Suprapubic skin (tissue), 4 donors: ENCODE measurements at regions not wholly inside any gene's neighbourhood (a gene's known extent, or its start where the extent isn't known, plus 50 kb on each side); places are given as distances from the start of the nearest gene placed in this dataset.

Source experiments
- DNase-seq, 2 donors: peaks; one replicate each; pipeline ENCODE4 v3.0.0-alpha.2; 2019; ENCODE audit warnings: low spot score in 2 of 2
- H3K27ac ChIP-seq: fragments of 200-600 bp; sonication (generic); one replicate; pipeline ENCODE4 v1.5.1; 2019
- H3K27me3 ChIP-seq: fragments of 200-600 bp; sonication (generic); one replicate; pipeline ENCODE4 v1.5.1; 2019
- H3K36me3 ChIP-seq: fragments of 200-600 bp; sonication (generic); one replicate; pipeline ENCODE4 v1.5.1; 2019
- H3K4me1 ChIP-seq: fragments of 200-600 bp; sonication (generic); one replicate; pipeline ENCODE4 v1.5.1; 2019
- H3K4me3 ChIP-seq: fragments of 200-600 bp; sonication (generic); one replicate; pipeline ENCODE4 v1.5.1; 2019; ENCODE audit warnings: mild to moderate bottlenecking
- H3K9me3 ChIP-seq: fragments of 200-600 bp; sonication (generic); one replicate; pipeline ENCODE4 v1.5.1; 2019
- EP300 ChIP-seq: sonication (generic); formaldehyde crosslinking; IDR thresholded peaks from one replicate; pipeline ENCODE4 v1.6.1; 2017; ENCODE audit warnings: antibody characterized with exemption
- POLR2A ChIP-seq, 2 donors: fragments of 450-650 bp; IDR thresholded peaks; one replicate each; pipeline ENCODE4 v1.6.1; 2017; ENCODE audit warnings: antibody characterized with exemption in 2 of 2, mild to moderate bottlenecking in 2 of 2, moderate library complexity in 2 of 2
- POLR2AphosphoS5 ChIP-seq, 3 donors: sonication (generic); formaldehyde crosslinking; IDR thresholded peaks; one replicate each; pipeline ENCODE4 v1.6.1; 2017; ENCODE audit warnings: antibody characterized with exemption in 3 of 3
- WGBS: methylation state at CpG from one replicate; pipeline ENCODE4 v1.1.5; 2018; 5-methylcytosine and 5-hydroxymethylcytosine counted together
- TF ChIP-seq, protein P1 (sequence below), 2 donors: fragments of 200-600 bp in 1 of 2; fragments of 450-650 bp in 1 of 2; sonication (generic) in 1 of 2; IDR thresholded peaks; one replicate each; pipeline ENCODE4 v1.5.1; 2016 to 2019; ENCODE audit warnings: antibody characterized with exemption in 2 of 2, mild to moderate bottlenecking in 1 of 2, moderate library complexity in 1 of 2

DNA sequence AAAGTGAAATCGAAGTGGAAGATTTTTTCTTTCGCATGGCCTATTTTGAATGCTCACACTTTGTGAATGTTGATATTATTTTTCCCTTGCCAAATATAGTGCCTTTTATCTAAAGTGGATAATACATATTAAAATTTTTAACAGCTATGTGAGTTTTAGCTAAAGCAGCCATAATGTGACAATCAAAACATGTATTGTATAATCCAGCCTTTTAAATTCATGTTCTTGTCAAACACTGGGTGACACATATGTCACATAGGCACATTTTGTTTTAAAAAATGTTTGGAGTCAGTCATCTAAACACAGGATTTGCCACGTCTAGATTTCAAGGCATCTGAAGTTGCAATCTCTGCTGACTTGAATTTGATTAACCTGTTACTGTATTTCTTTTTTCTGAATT, 1256.6 kb downstream of the SLITRK1 start:
- H3K27ac ChIP-seq, result no peak overlapping the region
- 63% methylated on average over 3 of the region's 3 CpGs for WGBS
- no peaks in the 10 kb centered on the region for H3K36me3 ChIP-seq
- no peak for DNase-seq
- no peaks in the 10 kb centered on the region for H3K4me1 ChIP-seq
- H3K4me3 ChIP-seq, result no peak overlapping the region
- H3K9me3 ChIP-seq, result no peaks in the 10 kb centered on the region
- no peak for TF ChIP-seq POLR2AphosphoS5 (IDR thresholded peaks at IDR 0.05)
- no peak for TF ChIP-seq EP300
- no peak for TF ChIP-seq POLR2A (IDR thresholded peaks at IDR 0.05)
- TF ChIP-seq, protein P1, sequence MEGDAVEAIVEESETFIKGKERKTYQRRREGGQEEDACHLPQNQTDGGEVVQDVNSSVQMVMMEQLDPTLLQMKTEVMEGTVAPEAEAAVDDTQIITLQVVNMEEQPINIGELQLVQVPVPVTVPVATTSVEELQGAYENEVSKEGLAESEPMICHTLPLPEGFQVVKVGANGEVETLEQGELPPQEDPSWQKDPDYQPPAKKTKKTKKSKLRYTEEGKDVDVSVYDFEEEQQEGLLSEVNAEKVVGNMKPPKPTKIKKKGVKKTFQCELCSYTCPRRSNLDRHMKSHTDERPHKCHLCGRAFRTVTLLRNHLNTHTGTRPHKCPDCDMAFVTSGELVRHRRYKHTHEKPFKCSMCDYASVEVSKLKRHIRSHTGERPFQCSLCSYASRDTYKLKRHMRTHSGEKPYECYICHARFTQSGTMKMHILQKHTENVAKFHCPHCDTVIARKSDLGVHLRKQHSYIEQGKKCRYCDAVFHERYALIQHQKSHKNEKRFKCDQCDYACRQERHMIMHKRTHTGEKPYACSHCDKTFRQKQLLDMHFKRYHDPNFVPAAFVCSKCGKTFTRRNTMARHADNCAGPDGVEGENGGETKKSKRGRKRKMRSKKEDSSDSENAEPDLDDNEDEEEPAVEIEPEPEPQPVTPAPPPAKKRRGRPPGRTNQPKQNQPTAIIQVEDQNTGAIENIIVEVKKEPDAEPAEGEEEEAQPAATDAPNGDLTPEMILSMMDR (IDR thresholded peaks at IDR 0.05), result no peak
- H3K27me3 ChIP-seq, result no peaks in the 10 kb centered on the region

DNA sequence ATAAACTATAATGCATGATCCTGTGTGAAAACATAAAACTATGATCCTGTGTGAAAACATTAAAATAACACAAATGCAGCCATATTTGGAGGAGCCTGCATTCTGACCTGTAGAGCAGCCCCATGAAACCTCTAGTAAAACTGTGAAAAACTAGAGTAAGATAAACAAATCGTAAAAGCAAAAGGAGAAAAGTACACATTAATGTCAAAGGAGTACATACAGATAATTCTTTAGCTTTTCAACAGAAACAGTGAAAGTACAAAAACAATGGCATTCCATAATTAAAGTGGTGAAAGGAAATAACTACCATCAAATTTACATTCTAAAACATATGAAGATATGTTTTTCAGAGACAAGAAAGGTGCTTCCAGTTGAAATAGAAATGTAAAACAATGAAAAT, 1267.2 kb downstream of the SLITRK1 start:
- no peaks in the 10 kb centered on the region for H3K36me3 ChIP-seq
- no peak overlapping the region for H3K27ac ChIP-seq
- DNase-seq, result no peak
- H3K4me3 ChIP-seq, result no peak overlapping the region
- TF ChIP-seq POLR2AphosphoS5 (IDR thresholded peaks at IDR 0.05), result no peak
- TF ChIP-seq EP300, result no peak
- TF ChIP-seq, protein P1 (IDR thresholded peaks at IDR 0.05), result no peak
- TF ChIP-seq POLR2A (IDR thresholded peaks at IDR 0.05), result no peak
- H3K4me1 ChIP-seq, result no peaks in the 10 kb centered on the region
- 83% methylated on average over 1 of the region's 1 CpG for WGBS
- no peaks in the 10 kb centered on the region for H3K27me3 ChIP-seq
- no peaks in the 10 kb centered on the region for H3K9me3 ChIP-seq

DNA sequence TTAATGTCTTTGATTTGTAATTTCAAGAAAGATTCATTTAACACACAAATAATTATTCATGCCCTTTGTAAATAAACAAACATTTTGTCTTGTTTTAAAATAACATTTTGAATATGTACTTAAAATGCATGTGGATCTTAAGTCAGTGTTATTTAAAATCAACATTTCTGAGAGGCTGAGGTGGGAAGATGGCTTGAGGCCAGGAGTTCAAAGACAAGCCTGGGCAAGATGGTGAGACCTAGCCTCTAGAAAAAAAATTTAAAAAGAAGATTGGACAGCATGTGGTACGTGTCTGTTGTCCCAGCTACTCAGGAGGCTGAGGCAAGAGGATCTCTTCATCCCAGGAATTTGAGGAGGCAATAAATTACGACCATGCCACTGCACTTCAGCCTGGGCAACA, 1268.2 kb downstream of the SLITRK1 start:
- no peaks in the 10 kb centered on the region for H3K27me3 ChIP-seq
- no peak overlapping the region for H3K4me3 ChIP-seq
- no peak for DNase-seq
- TF ChIP-seq, protein P1 (IDR thresholded peaks at IDR 0.05), result no peak
- TF ChIP-seq POLR2A (IDR thresholded peaks at IDR 0.05) (no peak), EP300 (no peak), POLR2AphosphoS5 (IDR thresholded peaks at IDR 0.05) (no peak)
- H3K4me1 ChIP-seq, result no peaks in the 10 kb centered on the region
- WGBS, result 63% methylated on average over 2 of the region's 2 CpGs
- H3K36me3 ChIP-seq, result no peaks in the 10 kb centered on the region
- H3K9me3 ChIP-seq, result no peaks in the 10 kb centered on the region
- H3K27ac ChIP-seq, result no peak overlapping the region

DNA sequence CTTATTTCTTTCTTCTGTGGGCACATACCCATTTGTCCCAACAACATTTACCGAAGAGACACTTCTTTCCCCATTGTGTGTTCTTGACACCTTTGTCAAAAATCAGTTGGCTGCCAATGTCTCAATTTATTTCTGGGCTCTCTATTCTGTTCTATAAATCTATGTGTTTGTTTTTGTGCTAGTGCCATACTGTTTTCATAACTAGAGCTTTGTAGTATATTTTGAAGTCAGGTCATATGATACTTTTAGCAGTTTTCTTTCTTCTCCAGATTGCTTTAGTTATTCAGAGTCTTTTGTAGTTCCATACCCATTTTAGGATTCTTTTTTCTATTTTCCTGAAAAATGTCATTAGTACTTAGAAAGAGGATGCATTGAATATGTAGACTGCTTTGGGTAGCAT, 1276.3 kb downstream of the SLITRK1 start:
- no peaks in the 10 kb centered on the region for H3K36me3 ChIP-seq
- no peak overlapping the region for H3K4me3 ChIP-seq
- no peaks in the 10 kb centered on the region for H3K4me1 ChIP-seq
- WGBS, result 97% methylated on average over 1 of the region's 1 CpG
- TF ChIP-seq POLR2AphosphoS5 (IDR thresholded peaks at IDR 0.05) (no peak), POLR2A (IDR thresholded peaks at IDR 0.05) (no peak), EP300 (no peak)
- TF ChIP-seq, protein P1 (IDR thresholded peaks at IDR 0.05), result no peak
- H3K9me3 ChIP-seq, result peaks cover 15% of the 10 kb centered on the region
- DNase-seq, result no peak
- H3K27ac ChIP-seq, result no peak overlapping the region
- H3K27me3 ChIP-seq, result no peaks in the 10 kb centered on the region

DNA sequence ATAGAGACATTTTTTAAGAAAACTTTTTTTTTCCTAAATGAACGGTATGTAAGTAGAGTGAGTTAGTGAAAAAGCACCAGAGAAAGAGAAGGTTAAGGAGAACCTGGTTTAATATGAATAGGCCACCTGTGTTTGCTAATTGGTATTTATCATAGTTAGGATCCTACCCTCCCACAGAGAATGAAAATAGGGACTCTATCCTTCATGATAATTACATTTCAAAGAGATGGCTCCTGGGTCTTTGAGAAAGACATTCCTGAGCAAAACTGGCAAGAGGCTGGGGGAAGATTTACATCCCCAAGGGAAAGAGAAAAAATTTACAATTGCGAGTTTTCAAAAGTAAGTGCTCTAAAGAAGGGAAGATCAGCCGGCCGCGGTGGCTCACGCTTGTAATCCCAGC, 1284.5 kb downstream of the SLITRK1 start:
- H3K27ac ChIP-seq, result no peak overlapping the region
- H3K27me3 ChIP-seq, result no peaks in the 10 kb centered on the region
- DNase-seq, result no peak
- H3K4me1 ChIP-seq, result no peaks in the 10 kb centered on the region
- H3K36me3 ChIP-seq, result no peaks in the 10 kb centered on the region
- H3K4me3 ChIP-seq, result no peak overlapping the region
- TF ChIP-seq POLR2AphosphoS5 (IDR thresholded peaks at IDR 0.05) (no peak), POLR2A (IDR thresholded peaks at IDR 0.05) (no peak), EP300 (no peak)
- TF ChIP-seq, protein P1 (IDR thresholded peaks at IDR 0.05), result no peak
- 71% methylated on average over 6 of the region's 6 CpGs for WGBS
- peaks cover 5% of the 10 kb centered on the region for H3K9me3 ChIP-seq
